ENCODE measurements at regions not wholly inside any gene's neighbourhood (a gene's known extent, or its start where the extent isn't known, plus 50 kb on each side); places are given as distances from the start of the nearest gene placed in this dataset.

GRCh38 chr10:3836222-3836820 lies 51.3 kb upstream of the KLF6 start:
- no peak overlapping the region for H3K27ac ChIP-seq (ENCODE audit: control insufficient read depth, insufficient read depth, low read length)
- no peaks in the 10 kb centered on the region for H3K9me1 ChIP-seq (ENCODE audit: control insufficient read depth, extremely low read depth, insufficient read depth, low read length)
- no peak overlapping the region for H3K9ac ChIP-seq (ENCODE audit: control insufficient read depth, extremely low read depth, insufficient read depth, low read length)
- H2AFZ ChIP-seq (ENCODE audit: control insufficient read depth, low read length): no peak overlapping the region
- no peaks in the 10 kb centered on the region for H4K20me1 ChIP-seq (ENCODE audit: control insufficient read depth, extremely low read depth, insufficient read depth, low read length)
- TF ChIP-seq CTCF (optimal IDR thresholded peaks at IDR 0.05 in 1 of 3, IDR thresholded peaks at IDR 0.05 in 1 of 3, conservative IDR thresholded peaks at IDR 0.05 in 1 of 3; ENCODE audit: extremely low read depth in 1 of 3, insufficient read depth in 2 of 3, low read length in 3 of 3) (no peak), EZH2 (IDR thresholded peaks at IDR 0.05; ENCODE audit: low read length) (no peak)
- H3K27me3 ChIP-seq (ENCODE audit: control insufficient read depth, extremely low read depth, insufficient read depth, low read length): no peaks in the 10 kb centered on the region
- no peak overlapping the region for H3K4me3 ChIP-seq (ENCODE audit: control insufficient read depth in 2 of 3, extremely low read depth in 1 of 3, insufficient read depth in 2 of 3, low read depth in 1 of 3, low read length in 3 of 3)
- FAIRE-seq (no peak), DNase-seq (ENCODE audit: low read depth, low spot score) (no peak)
- no peaks in the 10 kb centered on the region for H3K36me3 ChIP-seq (ENCODE audit: control insufficient read depth in 2 of 2, extremely low read depth in 1 of 2, insufficient read depth in 2 of 2, low read length in 2 of 2)
- no peaks in the 10 kb centered on the region for H3K4me1 ChIP-seq (ENCODE audit: control insufficient read depth, extremely low read depth, insufficient read depth, low read length)
- H3K79me2 ChIP-seq (ENCODE audit: control insufficient read depth, insufficient read depth, low read length): no peaks in the 10 kb centered on the region
- no peak overlapping the region for H3K4me2 ChIP-seq (ENCODE audit: control insufficient read depth, extremely low read depth, insufficient read depth, low read depth, low read length)
- H3K9me3 ChIP-seq (ENCODE audit: control insufficient read depth, low read depth, low read length): no peaks in the 10 kb centered on the region
- dilution Hi-C loops (cut with MboI; ENCODE audit: extremely low pct_ligation_motif_present, low sequenced_read_pairs): no loop called here

- Histone ChIP-seq H3K4me1 (ENCODE audit: control insufficient read depth, extremely low read depth, insufficient read depth, low read length) (no peaks in the 10 kb centered on the region), H3K4me2 (ENCODE audit: control insufficient read depth, extremely low read depth, insufficient read depth, low read depth, low read length) (no peak overlapping the region), H4K20me1 (ENCODE audit: control insufficient read depth, extremely low read depth, insufficient read depth, low read length) (no peaks in the 10 kb centered on the region), H2AFZ (ENCODE audit: control insufficient read depth, low read length) (no peak overlapping the region), H3K4me3 (ENCODE audit: control insufficient read depth in 2 of 3, extremely low read depth in 1 of 3, insufficient read depth in 2 of 3, low read depth in 1 of 3, low read length in 3 of 3) (no peak overlapping the region), H3K9me1 (ENCODE audit: control insufficient read depth, extremely low read depth, insufficient read depth, low read length) (no peaks in the 10 kb centered on the region), H3K9ac (ENCODE audit: control insufficient read depth, extremely low read depth, insufficient read depth, low read length) (no peak overlapping the region), H3K79me2 (ENCODE audit: control insufficient read depth, insufficient read depth, low read length) (no peaks in the 10 kb centered on the region), H3K36me3 (ENCODE audit: control insufficient read depth in 2 of 2, extremely low read depth in 1 of 2, insufficient read depth in 2 of 2, low read length in 2 of 2) (no peaks in the 10 kb centered on the region), H3K27me3 (ENCODE audit: control insufficient read depth, extremely low read depth, insufficient read depth, low read length) (no peaks in the 10 kb centered on the region), H3K9me3 (ENCODE audit: control insufficient read depth, low read depth, low read length) (no peaks in the 10 kb centered on the region), H3K27ac (ENCODE audit: control insufficient read depth, insufficient read depth, low read length) (no peak overlapping the region)
- FAIRE-seq (no peak), DNase-seq (ENCODE audit: low read depth, low spot score) (no peak)
- dilution Hi-C loops (cut with MboI; ENCODE audit: extremely low pct_ligation_motif_present, low sequenced_read_pairs): no loop called here
- no peak for TF ChIP-seq CTCF (optimal IDR thresholded peaks at IDR 0.05 in 1 of 3, IDR thresholded peaks at IDR 0.05 in 1 of 3, conservative IDR thresholded peaks at IDR 0.05 in 1 of 3; ENCODE audit: extremely low read depth in 1 of 3, insufficient read depth in 2 of 3, low read length in 3 of 3)
- TF ChIP-seq EZH2 (IDR thresholded peaks at IDR 0.05; ENCODE audit: low read length): no peak
Measured at GRCh38 chr10:3835770-3836169, 50.8 kb upstream of the KLF6 start.

Measured in keratinocyte (primary cell).